HCT116 (cell line): ENCODE measurements at regions not wholly inside any gene's neighbourhood (a gene's known extent, or its start where the extent isn't known, plus 50 kb on each side); places are given as distances from the start of the nearest gene placed in this dataset.

ENCODE experiments used
- CBX3 ChIP-seq: IDR thresholded peaks from 2 replicates; pipeline ENCODE4 v1.6.1; 2012; ENCODE audit warnings: low read depth
- EZH2 ChIP-seq: fragments of 200-600 bp; sonication (generic); IDR thresholded peaks from 2 replicates; pipeline ENCODE4 v1.6.1; 2017; ENCODE audit warnings: antibody characterized with exemption, mixed run types
- POLR2AphosphoS5 ChIP-seq: IDR thresholded peaks from 2 replicates; pipeline ENCODE4 v1.6.1; 2011; ENCODE audit warnings: mild to moderate bottlenecking, low read depth, low read length, moderate library complexity
- TF ChIP-seq, protein P1 (sequence below): IDR thresholded peaks from 2 replicates; pipeline ENCODE4 v1.6.1; 2012; ENCODE audit warnings: low read depth
- TF ChIP-seq, protein P2 (sequence below), 3 experiments: fragments of 200-600 bp in 1 of 3; sonication (generic) in 1 of 3; IDR thresholded peaks in 2 of 3; conservative IDR thresholded peaks in 1 of 3; 2 replicates each; pipeline ENCODE4 v1.5.1; 2012 to 2017; ENCODE audit warnings: low read depth in 2 of 3, low read length in 2 of 3, antibody characterized with exemption in 1 of 3, borderline replicate concordance in 1 of 3, control low read depth in 1 of 3, mild to moderate bottlenecking in 1 of 3, mixed read lengths in 1 of 3, mixed run types in 1 of 3, moderate library complexity in 1 of 3; ENCODE audit not compliant: insufficient read depth in 1 of 3

DNA sequence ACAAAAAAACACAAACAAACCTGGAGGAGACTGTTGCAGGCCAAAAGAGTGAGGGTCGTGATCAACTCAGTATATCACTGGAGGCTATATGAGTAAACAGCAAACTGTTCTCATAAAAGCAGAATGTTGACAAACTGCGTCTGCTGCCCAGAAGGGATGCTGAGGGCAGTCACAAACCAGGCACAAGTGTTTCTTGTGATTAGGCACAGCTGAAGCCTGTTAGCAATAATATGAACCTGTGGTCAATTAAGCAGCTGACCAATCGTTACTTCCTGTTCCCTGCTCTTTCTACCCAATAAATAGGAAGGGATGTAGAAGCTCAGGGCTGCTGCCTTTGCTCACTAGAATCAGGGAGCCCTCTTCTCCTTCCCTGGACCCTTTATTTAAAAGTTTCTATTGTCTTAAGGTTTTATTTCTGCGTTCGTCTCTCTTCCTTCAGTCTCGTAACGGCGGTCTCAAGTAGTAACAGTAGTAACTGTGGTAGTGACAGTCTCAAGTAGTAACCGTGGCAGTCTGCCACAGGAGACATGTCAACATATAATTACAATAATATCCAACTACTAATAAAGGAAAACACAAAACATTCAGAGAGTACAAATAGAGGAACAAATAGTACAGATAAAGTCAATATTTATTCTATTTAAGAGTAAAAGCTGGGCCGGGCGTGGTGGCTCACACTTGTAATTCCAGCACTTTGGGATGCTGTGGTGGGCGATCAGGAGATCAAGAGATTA is 698.4 kb upstream of the CCDC54 start:
- TF ChIP-seq, protein P1, sequence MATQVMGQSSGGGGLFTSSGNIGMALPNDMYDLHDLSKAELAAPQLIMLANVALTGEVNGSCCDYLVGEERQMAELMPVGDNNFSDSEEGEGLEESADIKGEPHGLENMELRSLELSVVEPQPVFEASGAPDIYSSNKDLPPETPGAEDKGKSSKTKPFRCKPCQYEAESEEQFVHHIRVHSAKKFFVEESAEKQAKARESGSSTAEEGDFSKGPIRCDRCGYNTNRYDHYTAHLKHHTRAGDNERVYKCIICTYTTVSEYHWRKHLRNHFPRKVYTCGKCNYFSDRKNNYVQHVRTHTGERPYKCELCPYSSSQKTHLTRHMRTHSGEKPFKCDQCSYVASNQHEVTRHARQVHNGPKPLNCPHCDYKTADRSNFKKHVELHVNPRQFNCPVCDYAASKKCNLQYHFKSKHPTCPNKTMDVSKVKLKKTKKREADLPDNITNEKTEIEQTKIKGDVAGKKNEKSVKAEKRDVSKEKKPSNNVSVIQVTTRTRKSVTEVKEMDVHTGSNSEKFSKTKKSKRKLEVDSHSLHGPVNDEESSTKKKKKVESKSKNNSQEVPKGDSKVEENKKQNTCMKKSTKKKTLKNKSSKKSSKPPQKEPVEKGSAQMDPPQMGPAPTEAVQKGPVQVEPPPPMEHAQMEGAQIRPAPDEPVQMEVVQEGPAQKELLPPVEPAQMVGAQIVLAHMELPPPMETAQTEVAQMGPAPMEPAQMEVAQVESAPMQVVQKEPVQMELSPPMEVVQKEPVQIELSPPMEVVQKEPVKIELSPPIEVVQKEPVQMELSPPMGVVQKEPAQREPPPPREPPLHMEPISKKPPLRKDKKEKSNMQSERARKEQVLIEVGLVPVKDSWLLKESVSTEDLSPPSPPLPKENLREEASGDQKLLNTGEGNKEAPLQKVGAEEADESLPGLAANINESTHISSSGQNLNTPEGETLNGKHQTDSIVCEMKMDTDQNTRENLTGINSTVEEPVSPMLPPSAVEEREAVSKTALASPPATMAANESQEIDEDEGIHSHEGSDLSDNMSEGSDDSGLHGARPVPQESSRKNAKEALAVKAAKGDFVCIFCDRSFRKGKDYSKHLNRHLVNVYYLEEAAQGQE, result no peak
- TF ChIP-seq, protein P2, sequence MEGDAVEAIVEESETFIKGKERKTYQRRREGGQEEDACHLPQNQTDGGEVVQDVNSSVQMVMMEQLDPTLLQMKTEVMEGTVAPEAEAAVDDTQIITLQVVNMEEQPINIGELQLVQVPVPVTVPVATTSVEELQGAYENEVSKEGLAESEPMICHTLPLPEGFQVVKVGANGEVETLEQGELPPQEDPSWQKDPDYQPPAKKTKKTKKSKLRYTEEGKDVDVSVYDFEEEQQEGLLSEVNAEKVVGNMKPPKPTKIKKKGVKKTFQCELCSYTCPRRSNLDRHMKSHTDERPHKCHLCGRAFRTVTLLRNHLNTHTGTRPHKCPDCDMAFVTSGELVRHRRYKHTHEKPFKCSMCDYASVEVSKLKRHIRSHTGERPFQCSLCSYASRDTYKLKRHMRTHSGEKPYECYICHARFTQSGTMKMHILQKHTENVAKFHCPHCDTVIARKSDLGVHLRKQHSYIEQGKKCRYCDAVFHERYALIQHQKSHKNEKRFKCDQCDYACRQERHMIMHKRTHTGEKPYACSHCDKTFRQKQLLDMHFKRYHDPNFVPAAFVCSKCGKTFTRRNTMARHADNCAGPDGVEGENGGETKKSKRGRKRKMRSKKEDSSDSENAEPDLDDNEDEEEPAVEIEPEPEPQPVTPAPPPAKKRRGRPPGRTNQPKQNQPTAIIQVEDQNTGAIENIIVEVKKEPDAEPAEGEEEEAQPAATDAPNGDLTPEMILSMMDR (IDR thresholded peaks at IDR 0.05 in 2 of 3, conservative IDR thresholded peaks at IDR 0.05 in 1 of 3; ENCODE audit: borderline replicate concordance in 1 of 3, insufficient read depth in 1 of 3, low read depth in 2 of 3, low read length in 2 of 3), result no peak
- TF ChIP-seq POLR2AphosphoS5, result no peak
- no peak for TF ChIP-seq CBX3
- no peak for TF ChIP-seq EZH2
